ENCODE measurements at regions not wholly inside any gene's neighbourhood (a gene's known extent, or its start where the extent isn't known, plus 50 kb on each side); places are given as distances from the start of the nearest gene placed in this dataset.

GRCh38 chr2:144595279-144595678 lies 75.4 kb upstream of the ZEB2 start:
- Histone ChIP-seq H2AFZ (no peak overlapping the region), H3K4me3 (ENCODE audit: low read depth, low read length) (no peak overlapping the region), H3K9ac (no peak overlapping the region), H3K27me3 (ENCODE audit: control insufficient read depth, insufficient read depth, low read length) (no peaks in the 10 kb centered on the region), H3K36me3 (ENCODE audit: control insufficient read depth, insufficient read depth, low read length) (no peaks in the 10 kb centered on the region), H3K4me2 (ENCODE audit: low read length) (no peak overlapping the region), H3K27ac (no peak overlapping the region), H3K79me2 (no peaks in the 10 kb centered on the region), H3K9me3 (ENCODE audit: control insufficient read depth, low read length) (no peaks in the 10 kb centered on the region), H3K4me1 (no peaks in the 10 kb centered on the region)
- TF ChIP-seq CTCF (IDR thresholded peaks at IDR 0.05) = no peak

- H3K27ac ChIP-seq = no peak overlapping the region
- no peak overlapping the region for H3K4me3 ChIP-seq (ENCODE audit: low read depth, low read length)
- H3K9me3 ChIP-seq (ENCODE audit: control insufficient read depth, low read length) = no peaks in the 10 kb centered on the region
- H3K4me1 ChIP-seq = no peaks in the 10 kb centered on the region
- H3K36me3 ChIP-seq (ENCODE audit: control insufficient read depth, insufficient read depth, low read length) = no peaks in the 10 kb centered on the region
- H3K4me2 ChIP-seq (ENCODE audit: low read length) = no peak overlapping the region
- no peak for TF ChIP-seq CTCF (IDR thresholded peaks at IDR 0.05)
- no peak overlapping the region for H3K9ac ChIP-seq
- no peak overlapping the region for H2AFZ ChIP-seq
- H3K27me3 ChIP-seq (ENCODE audit: control insufficient read depth, insufficient read depth, low read length) = no peaks in the 10 kb centered on the region
- no peaks in the 10 kb centered on the region for H3K79me2 ChIP-seq
Observed at GRCh38 chr2:144593803-144594202, 73.9 kb upstream of the ZEB2 start.

GRCh38 chr2:144592500-144593256 lies 72.8 kb upstream of the ZEB2 start:
- no peak overlapping the region for H3K9ac ChIP-seq
- no peak for TF ChIP-seq CTCF (IDR thresholded peaks at IDR 0.05)

GRCh38 chr2:144587306-144587705 lies 67.4 kb upstream of the ZEB2 start:
- Histone ChIP-seq H3K36me3 (ENCODE audit: control insufficient read depth, insufficient read depth, low read length) (no peaks in the 10 kb centered on the region), H3K27ac (no peak overlapping the region), H3K79me2 (no peaks in the 10 kb centered on the region), H2AFZ (no peak overlapping the region), H3K4me1 (no peaks in the 10 kb centered on the region), H3K4me2 (ENCODE audit: low read length) (no peak overlapping the region), H3K27me3 (ENCODE audit: control insufficient read depth, insufficient read depth, low read length) (no peaks in the 10 kb centered on the region), H3K9ac (no peak overlapping the region), H3K4me3 (ENCODE audit: low read depth, low read length) (no peak overlapping the region), H3K9me3 (ENCODE audit: control insufficient read depth, low read length) (no peaks in the 10 kb centered on the region)
- TF ChIP-seq CTCF (IDR thresholded peaks at IDR 0.05) = no peak

More at GRCh38 chr2:144592500-144593256, 72.8 kb upstream of the ZEB2 start:
- H3K79me2 ChIP-seq = no peaks in the 10 kb centered on the region
- H3K4me2 ChIP-seq (ENCODE audit: low read length) = no peak overlapping the region
- no peak overlapping the region for H3K4me3 ChIP-seq (ENCODE audit: low read depth, low read length)
- no peaks in the 10 kb centered on the region for H3K4me1 ChIP-seq
- no peaks in the 10 kb centered on the region for H3K27me3 ChIP-seq (ENCODE audit: control insufficient read depth, insufficient read depth, low read length)
- H3K36me3 ChIP-seq (ENCODE audit: control insufficient read depth, insufficient read depth, low read length) = no peaks in the 10 kb centered on the region
- H3K27ac ChIP-seq = no peak overlapping the region
- H2AFZ ChIP-seq = no peak overlapping the region
- no peaks in the 10 kb centered on the region for H3K9me3 ChIP-seq (ENCODE audit: control insufficient read depth, low read length)

GRCh38 chr2:144586476-144586875 lies 66.6 kb upstream of the ZEB2 start:
- Histone ChIP-seq H3K79me2 (no peaks in the 10 kb centered on the region), H3K9me3 (ENCODE audit: control insufficient read depth, low read length) (no peaks in the 10 kb centered on the region), H3K4me2 (ENCODE audit: low read length) (no peak overlapping the region), H3K27me3 (ENCODE audit: control insufficient read depth, insufficient read depth, low read length) (no peaks in the 10 kb centered on the region), H3K27ac (no peak overlapping the region), H3K9ac (no peak overlapping the region), H3K36me3 (ENCODE audit: control insufficient read depth, insufficient read depth, low read length) (no peaks in the 10 kb centered on the region), H3K4me1 (no peaks in the 10 kb centered on the region), H2AFZ (no peak overlapping the region), H3K4me3 (ENCODE audit: low read depth, low read length) (no peak overlapping the region)
- TF ChIP-seq CTCF (IDR thresholded peaks at IDR 0.05) = no peak

Data from parathyroid adenoma (tissue), 2 donors.